Upper lobe of left lung (tissue), 6 donors: ENCODE measurements at regions not wholly inside any gene's neighbourhood (a gene's known extent, or its start where the extent isn't known, plus 50 kb on each side); places are given as distances from the start of the nearest gene placed in this dataset.

Experiments
- ATAC-seq, 2 donors: fragments of 200-7000 bp; cut with Tn5 transposase; one replicate each; pipeline ENCODE4 v1.9.1; 2022; ENCODE audit warnings: mild to moderate bottlenecking in 2 of 2, moderate library complexity in 2 of 2; ENCODE audit not compliant: low FRiP score in 2 of 2
- DNase-seq, 2 donors: peaks; one replicate each; pipeline ENCODE4 v3.0.0-alpha.2; 2019 to 2020
- H3K27ac ChIP-seq, 4 donors: fragments of 200-600 bp; sonication (generic); one replicate each; pipeline ENCODE4 v1.5.1; 2016 to 2019
- H3K27me3 ChIP-seq, 4 donors: fragments of 200-600 bp; sonication (generic); one replicate each; pipeline ENCODE4 v1.5.1; 2017 to 2019
- H3K36me3 ChIP-seq, 4 donors: fragments of 200-600 bp; sonication (generic); one replicate each; pipeline ENCODE4 v1.5.1; 2016 to 2019
- H3K4me1 ChIP-seq, 4 donors: fragments of 200-600 bp; sonication (generic); one replicate each; pipeline ENCODE4 v1.5.1; 2018 to 2019
- H3K4me3 ChIP-seq, 4 donors: fragments of 200-600 bp; sonication (generic); one replicate each; pipeline ENCODE4 v1.5.1; 2017 to 2019; ENCODE audit warnings: mild to moderate bottlenecking in 2 of 4, moderate library complexity in 1 of 4
- H3K9me3 ChIP-seq, 4 donors: fragments of 200-600 bp; sonication (generic); one replicate each; pipeline ENCODE4 v1.5.1; 2018 to 2019
- CTCF ChIP-seq, 6 experiments: fragments of 450-650 bp in 4 of 6; fragments of 200-600 bp in 2 of 6; sonication (generic) in 2 of 6; IDR thresholded peaks; one replicate each; pipeline ENCODE4 v1.5.1; 2016 to 2019; ENCODE audit warnings: antibody characterized with exemption in 6 of 6
- EP300 ChIP-seq, 4 donors: sonication (generic); formaldehyde crosslinking; IDR thresholded peaks; one replicate each; pipeline ENCODE4 v1.5.1; 2017; ENCODE audit warnings: antibody characterized with exemption in 4 of 4, control low read depth in 2 of 4
- POLR2A ChIP-seq, 4 donors: fragments of 450-650 bp; IDR thresholded peaks; one replicate each; pipeline ENCODE4 v1.5.1; 2016 to 2017; ENCODE audit warnings: antibody characterized with exemption in 4 of 4, mild to moderate bottlenecking in 2 of 4
- POLR2AphosphoS5 ChIP-seq, 2 donors: sonication (generic); formaldehyde crosslinking; IDR thresholded peaks; one replicate each; pipeline ENCODE4 v1.5.1; 2017; ENCODE audit warnings: antibody characterized with exemption in 2 of 2
- WGBS, 2 donors: methylation state at CpG; one replicate each; pipeline ENCODE4 v1.1.5; 2017 to 2018; 5-methylcytosine and 5-hydroxymethylcytosine counted together
- donor health status: DM: no; HTN: no; CAD: no; lungs with moderate emphysema.
- donor health status: DM: no; HTN: yes; CAD: no; lungs with severe emphysema.

DNA sequence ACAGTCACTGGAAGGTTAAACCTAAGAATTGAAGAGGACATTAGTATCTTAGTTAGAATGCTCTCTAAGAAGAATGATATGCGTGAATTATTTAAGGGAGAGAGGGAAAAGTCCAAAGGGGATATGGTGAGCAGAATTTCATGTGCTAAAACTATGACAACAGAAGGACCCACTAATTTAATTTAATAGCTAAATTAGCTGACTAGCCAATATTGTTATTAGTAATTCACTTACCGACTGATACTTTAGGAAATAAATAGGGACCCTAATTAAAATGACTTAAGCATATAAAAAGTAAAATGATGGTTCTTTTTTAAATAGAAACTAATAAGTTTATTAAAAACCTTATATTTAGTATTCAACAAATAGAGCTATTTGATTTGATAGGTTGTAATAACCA is 179.6 kb downstream of the RASSF9 start:
- Histone ChIP-seq H3K4me1 (no peaks in the 10 kb centered on the region), H3K36me3 (no peaks in the 10 kb centered on the region), H3K27ac (no peak overlapping the region), H3K9me3 (peaks cover 0 to 12% (median 1%) of the 10 kb centered on the region in 4 donors), H3K27me3 (no peaks in the 10 kb centered on the region), H3K4me3 (no peak overlapping the region)
- TF ChIP-seq CTCF (IDR thresholded peaks at IDR 0.05) (no peak), POLR2AphosphoS5 (IDR thresholded peaks at IDR 0.05) (no peak), POLR2A (IDR thresholded peaks at IDR 0.05) (no peak), EP300 (IDR thresholded peaks at IDR 0.05) (no peak)
- no peak for ATAC-seq
- WGBS, 2 donors, result 94 to 100% methylated on average over 2 of the region's 2 CpGs
- no peak for DNase-seq

GRCh38 chr12:85657251-85657650 is 179.0 kb downstream of the RASSF9 start:
- Histone ChIP-seq H3K36me3 (no peaks in the 10 kb centered on the region), H3K4me1 (no peaks in the 10 kb centered on the region), H3K27me3 (no peaks in the 10 kb centered on the region), H3K9me3 (peaks cover 0 to 7% (median 1%) of the 10 kb centered on the region in 4 donors), H3K27ac (no peak overlapping the region), H3K4me3 (no peak overlapping the region)
- DNase-seq (no peak), ATAC-seq (no peak)
- no peak for TF ChIP-seq CTCF (IDR thresholded peaks at IDR 0.05)
- TF ChIP-seq POLR2A (IDR thresholded peaks at IDR 0.05), result no peak
- no peak for TF ChIP-seq POLR2AphosphoS5 (IDR thresholded peaks at IDR 0.05)
- no peak for TF ChIP-seq EP300 (IDR thresholded peaks at IDR 0.05)
- WGBS, 2 donors, result 91 to 92% methylated on average over 2 of the region's 2 CpGs

DNA sequence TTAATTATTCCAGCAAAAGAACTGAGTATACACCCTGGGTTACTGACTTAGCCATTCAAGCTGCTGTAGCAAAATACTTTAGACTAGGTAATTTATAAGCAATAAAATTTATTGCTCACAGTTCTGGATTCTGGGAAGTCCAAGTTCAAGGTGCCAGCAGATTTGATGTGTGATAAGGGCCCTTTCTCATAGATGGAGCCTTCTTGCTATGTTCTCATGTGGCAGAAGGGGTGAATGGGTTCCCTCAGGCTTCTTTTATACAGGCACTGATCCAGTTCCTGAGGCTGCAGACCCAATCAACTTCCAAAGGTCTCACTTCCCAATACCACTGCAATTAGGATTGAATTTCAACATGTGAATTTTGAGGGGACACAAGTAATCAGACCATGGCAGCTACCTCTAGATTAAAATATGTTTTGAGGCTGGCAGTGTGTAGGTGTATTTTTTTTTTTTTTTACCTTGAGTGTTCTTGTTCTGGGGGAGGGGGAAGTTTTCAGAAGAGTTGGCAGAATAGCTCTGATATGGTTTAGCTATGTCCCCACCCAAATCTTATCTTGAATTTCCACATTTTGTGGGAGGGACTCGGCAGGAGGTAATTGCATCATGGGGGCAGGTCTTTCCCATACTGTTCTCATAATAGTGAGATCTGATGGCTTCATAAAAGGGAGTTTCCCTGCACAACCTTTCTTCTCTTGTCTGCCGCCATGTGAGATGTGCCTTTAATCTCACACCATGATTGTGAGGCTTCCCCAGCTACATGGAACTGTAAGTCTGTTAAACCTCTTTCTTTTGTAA is 178.2 kb downstream of the RASSF9 start:
- no peaks in the 10 kb centered on the region for H3K36me3 ChIP-seq
- ATAC-seq (no peak), DNase-seq (no peak)
- WGBS, 2 donors, result 94 to 98% methylated on average over 2 of the region's 2 CpGs
- H3K4me1 ChIP-seq, result no peaks in the 10 kb centered on the region
- H3K27me3 ChIP-seq, result no peaks in the 10 kb centered on the region
- H3K4me3 ChIP-seq, result no peak overlapping the region
- H3K9me3 ChIP-seq, result peaks cover 0 to 6% (median 1%) of the 10 kb centered on the region in 4 donors
- TF ChIP-seq CTCF (IDR thresholded peaks at IDR 0.05), result no peak
- no peak overlapping the region for H3K27ac ChIP-seq

GRCh38 chr12:85659754-85660530 is 176.3 kb downstream of the RASSF9 start:
- Histone ChIP-seq H3K27me3 (no peaks in the 10 kb centered on the region), H3K27ac (no peak overlapping the region), H3K4me1 (no peaks in the 10 kb centered on the region), H3K9me3 (peaks cover 0 to 6% (median 1%) of the 10 kb centered on the region in 4 donors), H3K36me3 (no peaks in the 10 kb centered on the region), H3K4me3 (no peak overlapping the region)
- TF ChIP-seq POLR2AphosphoS5 (IDR thresholded peaks at IDR 0.05), result no peak
- no peak for TF ChIP-seq CTCF (IDR thresholded peaks at IDR 0.05)
- TF ChIP-seq POLR2A (IDR thresholded peaks at IDR 0.05), result no peak
- TF ChIP-seq EP300 (IDR thresholded peaks at IDR 0.05), result no peak
- DNase-seq (no peak), ATAC-seq (no peak)
- 66 to 94% methylated on average over 3 to 7 of the region's 7 CpGs for WGBS, 2 donors
